ENCODE measurements at regions not wholly inside any gene's neighbourhood (a gene's known extent, or its start where the extent isn't known, plus 50 kb on each side); places are given as distances from the start of the nearest gene placed in this dataset.

DNA sequence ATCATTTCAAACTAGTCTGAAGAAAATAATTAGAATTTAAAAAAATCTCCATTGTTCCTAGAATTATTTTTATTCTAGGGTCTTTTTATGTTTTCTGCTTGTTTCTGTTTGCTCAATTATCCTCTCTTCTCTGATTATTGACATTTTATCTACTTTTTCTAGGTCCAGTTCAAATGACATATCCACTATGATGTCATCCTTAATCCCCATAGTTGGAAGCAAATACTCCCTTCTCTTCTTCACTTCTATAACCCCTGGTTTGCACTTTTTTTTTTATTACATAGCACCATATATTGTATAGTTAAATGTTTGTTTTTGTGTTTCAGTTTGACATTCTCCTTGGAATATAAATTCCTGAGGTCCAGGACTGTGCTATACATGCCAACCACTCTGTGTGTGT lies 82.6 kb downstream of the CT47B1 start:
- TF ChIP-seq CTCF (IDR thresholded peaks at IDR 0.05) (no peak), POLR2A (IDR thresholded peaks at IDR 0.05) (no peak)

Measured in esophagus squamous epithelium (tissue), 4 donors.